ENCODE measurements at regions not wholly inside any gene's neighbourhood (a gene's known extent, or its start where the extent isn't known, plus 50 kb on each side); places are given as distances from the start of the nearest gene placed in this dataset.

GRCh38 chr10:44186150-44186549, 198.7 kb downstream of the CXCL12 start:
- ChIA-PET POLR2A (no interaction called here), RAD21 (ENCODE audit: low non-redundant PET in 1 of 2, low total read pairs in 2 of 2, uncharacterized antibody in 2 of 2, unreplicated experiment in 2 of 2) (no interaction called here), CTCF (no interaction called here)
- Histone ChIP-seq H3K4me3 (replicated peaks in 1 of 2; ENCODE audit: low read depth in 1 of 2, low read length in 2 of 2) (no peak overlapping the region), H3K79me2 (ENCODE audit: insufficient read depth, low read length) (no peaks in the 10 kb centered on the region), H3K9ac (ENCODE audit: low read length) (no peak overlapping the region), H3K27ac (ENCODE audit: low read depth, low read length) (no peak overlapping the region), H3K36me3 (ENCODE audit: control insufficient read depth in 1 of 2, insufficient read depth in 2 of 2, low read length in 2 of 2) (no peaks in the 10 kb centered on the region), H3K4me2 (ENCODE audit: low read length) (no peak overlapping the region), H3K27me3 (ENCODE audit: insufficient read depth, low read length) (no peaks in the 10 kb centered on the region), H3K4me1 (ENCODE audit: control insufficient read depth in 1 of 2, insufficient read depth in 2 of 2, low read length in 2 of 2) (no peaks in the 10 kb centered on the region), H4K20me1 (ENCODE audit: insufficient read depth) (no peaks in the 10 kb centered on the region), H2AFZ (ENCODE audit: low read depth, low read length, poor library complexity, severe bottlenecking) (no peak overlapping the region), H3K9me3 (ENCODE audit: control insufficient read depth in 1 of 2, insufficient read depth in 1 of 2, low read depth in 1 of 2, low read length in 2 of 2) (no peaks in the 10 kb centered on the region), H3K9me2 (ENCODE audit: insufficient read depth) (no peaks in the 10 kb centered on the region)
- no peak for TF ChIP-seq RAD21 (IDR thresholded peaks at IDR 0.05; ENCODE audit: low read depth)
- TF ChIP-seq ZFX (IDR thresholded peaks at IDR 0.05), result no peak
- TF ChIP-seq CBX3 (IDR thresholded peaks at IDR 0.05; ENCODE audit: low read depth), result no peak
- no peak for TF ChIP-seq CEBPB (IDR thresholded peaks at IDR 0.05; ENCODE audit: low read depth)
- TF ChIP-seq, protein P1, sequence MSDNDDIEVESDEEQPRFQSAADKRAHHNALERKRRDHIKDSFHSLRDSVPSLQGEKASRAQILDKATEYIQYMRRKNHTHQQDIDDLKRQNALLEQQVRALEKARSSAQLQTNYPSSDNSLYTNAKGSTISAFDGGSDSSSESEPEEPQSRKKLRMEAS (IDR thresholded peaks at IDR 0.05), result no peak
- no peak for TF ChIP-seq EZH2phosphoT487 (IDR thresholded peaks at IDR 0.05; ENCODE audit: borderline replicate concordance)
- TF ChIP-seq POLR2AphosphoS5 (IDR thresholded peaks at IDR 0.05; ENCODE audit: low read depth, low read length), result no peak
- DNase-seq (ENCODE audit: low read depth, low spot score), result no peak
- ATAC-seq, result no peak
- no TSS peak for BruUV-seq (replicated peaks)
- intact Hi-C loops (cut with micrococcal nuclease), result no loop called here

DNA sequence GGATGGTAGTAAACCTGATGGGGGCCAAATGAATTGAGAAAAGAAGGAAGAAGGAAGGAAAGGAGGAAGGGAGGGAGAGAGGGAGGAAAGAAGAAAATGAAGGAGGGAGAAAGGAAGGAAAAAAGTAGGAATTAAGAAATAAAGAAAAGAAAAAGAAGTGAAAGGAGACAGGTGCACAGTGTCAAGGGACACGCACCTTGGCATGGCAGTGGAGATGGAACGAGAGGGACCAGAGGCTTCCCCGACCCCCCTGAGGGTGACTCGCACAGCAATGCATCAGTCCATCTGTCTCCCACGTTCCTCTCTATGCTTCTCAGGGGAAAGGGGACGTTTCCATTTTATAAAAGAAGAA, 199.6 kb downstream of the CXCL12 start:
- Histone ChIP-seq H3K4me2 (ENCODE audit: low read length) (no peak overlapping the region), H3K79me2 (ENCODE audit: insufficient read depth, low read length) (no peaks in the 10 kb centered on the region), H3K27me3 (ENCODE audit: insufficient read depth, low read length) (peaks cover 6% of the 10 kb centered on the region; the same call in 1 of the 2 replicates), H3K9me2 (ENCODE audit: insufficient read depth) (no peaks in the 10 kb centered on the region), H3K4me1 (ENCODE audit: control insufficient read depth in 1 of 2, insufficient read depth in 2 of 2, low read length in 2 of 2) (no peaks in the 10 kb centered on the region), H3K4me3 (replicated peaks in 1 of 2; ENCODE audit: low read depth in 1 of 2, low read length in 2 of 2) (no peak overlapping the region), H3K9ac (ENCODE audit: low read length) (no peak overlapping the region), H3K36me3 (ENCODE audit: control insufficient read depth in 1 of 2, insufficient read depth in 2 of 2, low read length in 2 of 2) (no peaks in the 10 kb centered on the region), H4K20me1 (ENCODE audit: insufficient read depth) (no peaks in the 10 kb centered on the region), H3K27ac (ENCODE audit: low read depth, low read length) (no peak overlapping the region), H3K9me3 (ENCODE audit: control insufficient read depth in 1 of 2, insufficient read depth in 1 of 2, low read depth in 1 of 2, low read length in 2 of 2) (no peaks in the 10 kb centered on the region), H2AFZ (ENCODE audit: low read depth, low read length, poor library complexity, severe bottlenecking) (no peak overlapping the region)
- DNase-seq (ENCODE audit: low read depth, low spot score) (no peak), ATAC-seq (no peak)
- TF ChIP-seq JUND (IDR thresholded peaks at IDR 0.05), result no peak
- TF ChIP-seq, protein P2, sequence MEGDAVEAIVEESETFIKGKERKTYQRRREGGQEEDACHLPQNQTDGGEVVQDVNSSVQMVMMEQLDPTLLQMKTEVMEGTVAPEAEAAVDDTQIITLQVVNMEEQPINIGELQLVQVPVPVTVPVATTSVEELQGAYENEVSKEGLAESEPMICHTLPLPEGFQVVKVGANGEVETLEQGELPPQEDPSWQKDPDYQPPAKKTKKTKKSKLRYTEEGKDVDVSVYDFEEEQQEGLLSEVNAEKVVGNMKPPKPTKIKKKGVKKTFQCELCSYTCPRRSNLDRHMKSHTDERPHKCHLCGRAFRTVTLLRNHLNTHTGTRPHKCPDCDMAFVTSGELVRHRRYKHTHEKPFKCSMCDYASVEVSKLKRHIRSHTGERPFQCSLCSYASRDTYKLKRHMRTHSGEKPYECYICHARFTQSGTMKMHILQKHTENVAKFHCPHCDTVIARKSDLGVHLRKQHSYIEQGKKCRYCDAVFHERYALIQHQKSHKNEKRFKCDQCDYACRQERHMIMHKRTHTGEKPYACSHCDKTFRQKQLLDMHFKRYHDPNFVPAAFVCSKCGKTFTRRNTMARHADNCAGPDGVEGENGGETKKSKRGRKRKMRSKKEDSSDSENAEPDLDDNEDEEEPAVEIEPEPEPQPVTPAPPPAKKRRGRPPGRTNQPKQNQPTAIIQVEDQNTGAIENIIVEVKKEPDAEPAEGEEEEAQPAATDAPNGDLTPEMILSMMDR (IDR thresholded peaks at IDR 0.05 in 2 of 3, conservative IDR thresholded peaks at IDR 0.05 in 1 of 3; ENCODE audit: borderline replicate concordance in 1 of 3, insufficient read depth in 1 of 3, low read depth in 2 of 3, low read length in 2 of 3), result no peak
- RAD21 ChIA-PET (ENCODE audit: low non-redundant PET in 1 of 2, low total read pairs in 2 of 2, uncharacterized antibody in 2 of 2, unreplicated experiment in 2 of 2), result no interaction called here
- POLR2A ChIA-PET, result no interaction called here
- no TSS peak for BruUV-seq (replicated peaks)
- intact Hi-C loops (cut with micrococcal nuclease), result no loop called here
- CTCF ChIA-PET, result no interaction called here

All from HCT116 (cell line).